A673 (cell line): ENCODE measurements at regions not wholly inside any gene's neighbourhood (a gene's known extent, or its start where the extent isn't known, plus 50 kb on each side); places are given as distances from the start of the nearest gene placed in this dataset.

Source experiments
- EZH2 ChIP-seq: fragments of 200-600 bp; sonication (generic); IDR thresholded peaks from 2 replicates; pipeline ENCODE4 v1.6.1; 2017; ENCODE audit warnings: borderline replicate concordance, low read depth, mild to moderate bottlenecking, mixed read lengths, antibody characterized with exemption, low read length; ENCODE audit not compliant: poor library complexity, severe bottlenecking
- TF ChIP-seq, protein P1 (sequence below): fragments of 300-800, 200-600 bp; sonication (generic); conservative IDR thresholded peaks from 2 replicates; pipeline ENCODE4 v1.5.1; 2017; ENCODE audit warnings: low read depth, mild to moderate bottlenecking, antibody characterized with exemption, low read length, moderate library complexity, mixed read lengths

DNA sequence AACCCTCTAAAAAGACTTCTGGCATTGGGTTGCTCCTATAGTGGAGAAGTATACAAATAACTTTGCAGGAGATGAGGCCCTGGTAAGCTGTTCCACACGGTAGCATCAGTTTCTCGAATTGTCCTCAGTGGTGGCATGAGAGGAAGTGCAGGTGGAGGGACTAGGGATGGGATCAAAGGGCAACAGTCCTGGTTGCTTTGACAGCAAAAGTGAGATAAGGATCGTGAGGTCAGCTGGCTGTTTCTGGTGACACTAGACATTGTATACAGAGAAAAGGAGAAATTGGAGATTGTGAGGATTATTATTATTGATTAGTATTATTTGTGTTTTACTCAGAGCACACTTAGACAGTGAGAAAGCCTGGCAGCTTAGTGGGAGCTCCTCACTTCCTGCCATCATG lies 61.3 kb upstream of the EXOC2 start:
- TF ChIP-seq, protein P1, sequence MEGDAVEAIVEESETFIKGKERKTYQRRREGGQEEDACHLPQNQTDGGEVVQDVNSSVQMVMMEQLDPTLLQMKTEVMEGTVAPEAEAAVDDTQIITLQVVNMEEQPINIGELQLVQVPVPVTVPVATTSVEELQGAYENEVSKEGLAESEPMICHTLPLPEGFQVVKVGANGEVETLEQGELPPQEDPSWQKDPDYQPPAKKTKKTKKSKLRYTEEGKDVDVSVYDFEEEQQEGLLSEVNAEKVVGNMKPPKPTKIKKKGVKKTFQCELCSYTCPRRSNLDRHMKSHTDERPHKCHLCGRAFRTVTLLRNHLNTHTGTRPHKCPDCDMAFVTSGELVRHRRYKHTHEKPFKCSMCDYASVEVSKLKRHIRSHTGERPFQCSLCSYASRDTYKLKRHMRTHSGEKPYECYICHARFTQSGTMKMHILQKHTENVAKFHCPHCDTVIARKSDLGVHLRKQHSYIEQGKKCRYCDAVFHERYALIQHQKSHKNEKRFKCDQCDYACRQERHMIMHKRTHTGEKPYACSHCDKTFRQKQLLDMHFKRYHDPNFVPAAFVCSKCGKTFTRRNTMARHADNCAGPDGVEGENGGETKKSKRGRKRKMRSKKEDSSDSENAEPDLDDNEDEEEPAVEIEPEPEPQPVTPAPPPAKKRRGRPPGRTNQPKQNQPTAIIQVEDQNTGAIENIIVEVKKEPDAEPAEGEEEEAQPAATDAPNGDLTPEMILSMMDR, result no peak
- TF ChIP-seq EZH2, result no peak
